ENCODE measurements at regions not wholly inside any gene's neighbourhood (a gene's known extent, or its start where the extent isn't known, plus 50 kb on each side); places are given as distances from the start of the nearest gene placed in this dataset.

DNA sequence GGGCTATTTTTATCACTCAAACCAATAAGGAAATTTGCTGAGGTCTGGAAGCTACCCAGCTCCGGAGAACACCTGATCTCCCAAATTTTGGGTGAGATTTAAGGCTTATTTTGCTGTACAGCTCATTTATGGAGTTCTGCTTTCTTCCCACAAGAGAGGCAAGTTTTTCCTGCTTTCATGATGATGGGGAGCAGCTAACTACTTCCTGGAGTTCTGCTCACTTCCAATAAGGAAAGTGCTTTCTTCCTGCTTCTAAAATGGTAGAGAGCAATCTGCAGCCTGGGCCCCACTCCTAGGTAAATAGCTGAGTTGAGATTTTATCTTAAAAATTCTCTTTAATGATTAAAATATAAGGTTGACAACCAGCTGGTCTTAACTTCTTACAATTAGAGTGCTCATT, 606.0 kb upstream of the HTR2C start:
- Mint-ChIP-seq H3K36me3 (ENCODE audit: low read depth) (peaks cover 45% of the 10 kb centered on the region), H3K27me3 (ENCODE audit: insufficient read depth, low read depth, poor library complexity) (no peaks in the 10 kb centered on the region), H3K27ac (no peak overlapping the region), H3K4me3 (no peak overlapping the region), H3K9me3 (peaks cover 13% of the 10 kb centered on the region), H3K4me1 (peaks cover 25% of the 10 kb centered on the region)
- ATAC-seq (no peak), DNase-seq (ENCODE audit: low spot score) (no peak)
- H3K4me1 ChIP-seq (ENCODE audit: insufficient read depth), result peaks cover 40% of the 10 kb centered on the region
- H3K79me2 ChIP-seq (replicated peaks; ENCODE audit: insufficient read depth), result peaks cover 31% of the 10 kb centered on the region
- peaks cover 11% of the 10 kb centered on the region; the same call in 1 of the 2 replicates for H3K36me3 ChIP-seq (ENCODE audit: insufficient read depth)
- TF ChIP-seq ZNF331 (CRISPR knock-in tag; IDR thresholded peaks at IDR 0.05; ENCODE audit: low read depth) (no peak), POLR2AphosphoS5 (IDR thresholded peaks at IDR 0.05; ENCODE audit: low read depth) (no peak), ZNF114 (CRISPR knock-in tag; IDR thresholded peaks at IDR 0.05) (no peak), ZNF462 (CRISPR knock-in tag; IDR thresholded peaks at IDR 0.05) (no peak), EZH2phosphoT487 (IDR thresholded peaks at IDR 0.05; ENCODE audit: unreplicated experiment) (no peak), STAT1 (IDR thresholded peaks at IDR 0.05; ENCODE audit: unreplicated experiment) (no peak), REST (IDR thresholded peaks at IDR 0.05; ENCODE audit: unreplicated experiment) (no peak)
- no peaks in the 10 kb centered on the region; the same call in 1 of the 2 replicates for H3K9me2 ChIP-seq (ENCODE audit: insufficient read depth)
- H3K4me3 ChIP-seq, result no peak overlapping the region
- H3K27ac ChIP-seq (ENCODE audit: low read depth), result peak overlapping the region; percentile 78
- H3K27me3 ChIP-seq (ENCODE audit: insufficient read depth), result no peaks in the 10 kb centered on the region
- H3K4me2 ChIP-seq, result no peak overlapping the region
- H3F3A ChIP-seq (replicated peaks; ENCODE audit: low read depth), result no peaks in the 10 kb centered on the region
- no peaks in the 10 kb centered on the region for H4K20me1 ChIP-seq (replicated peaks; ENCODE audit: insufficient read depth)
- H2AFZ ChIP-seq, result no peak overlapping the region

Data from GM23338 (cell line).